ENCODE measurements at regions not wholly inside any gene's neighbourhood (a gene's known extent, or its start where the extent isn't known, plus 50 kb on each side); places are given as distances from the start of the nearest gene placed in this dataset.

GRCh38 chr12:127075981-127076380, 1191.0 kb upstream of the TMEM132C start:
- H3K27ac ChIP-seq: no peak overlapping the region
- TF ChIP-seq CTCF (conservative IDR thresholded peaks at IDR 0.05): no peak

- TF ChIP-seq CTCF (conservative IDR thresholded peaks at IDR 0.05): no peak
- no peak overlapping the region for H3K27ac ChIP-seq
Measured at GRCh38 chr12:127077262-127078045, 1189.5 kb upstream of the TMEM132C start.

- no peak overlapping the region for H3K27ac ChIP-seq
- TF ChIP-seq CTCF (conservative IDR thresholded peaks at IDR 0.05): no peak
Measured at GRCh38 chr12:127078577-127079350, 1188.2 kb upstream of the TMEM132C start.

GRCh38 chr12:127079636-127080035, 1187.3 kb upstream of the TMEM132C start:
- H3K27ac ChIP-seq: no peak overlapping the region
- TF ChIP-seq CTCF (conservative IDR thresholded peaks at IDR 0.05): no peak

GRCh38 chr12:127081058-127081457, 1185.9 kb upstream of the TMEM132C start:
- TF ChIP-seq CTCF (conservative IDR thresholded peaks at IDR 0.05): no peak

GRCh38 chr12:127083008-127083949, 1183.7 kb upstream of the TMEM132C start:
- no peak overlapping the region for H3K27ac ChIP-seq
- no peak for TF ChIP-seq CTCF (conservative IDR thresholded peaks at IDR 0.05)

More at GRCh38 chr12:127081058-127081457, 1185.9 kb upstream of the TMEM132C start:
- H3K27ac ChIP-seq: no peak overlapping the region

Data from VCaP (cell line).